ENCODE measurements at regions not wholly inside any gene's neighbourhood (a gene's known extent, or its start where the extent isn't known, plus 50 kb on each side); places are given as distances from the start of the nearest gene placed in this dataset.
"Not testable (repeated sequence)": the region's sequence is repeated elsewhere in the genome, so short reads cannot be mapped to it uniquely, and the experiment has no call there.

DNA sequence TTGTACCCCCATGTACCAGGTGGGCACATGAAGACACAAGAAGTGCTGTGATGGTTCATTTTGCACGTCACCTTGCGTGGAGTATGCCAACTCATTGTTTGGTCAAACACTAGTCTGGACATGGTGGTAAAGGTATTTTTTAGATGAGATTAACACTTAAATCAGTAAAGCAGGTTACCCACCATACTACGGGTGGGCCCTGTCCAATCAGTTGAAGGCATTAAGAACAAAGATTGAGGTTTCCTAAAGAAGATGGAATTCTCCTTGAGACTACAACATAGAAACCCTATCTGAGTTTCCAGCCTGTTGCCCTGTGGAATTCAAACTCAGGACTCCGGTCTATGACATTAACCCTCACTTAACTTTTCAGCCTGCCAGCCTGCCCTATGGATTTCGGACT lies 118.4 kb downstream of the RPLP1 start:
- CTCF ChIA-PET = no interaction called here
- DNase-seq (ENCODE audit: low spot score) = no peak
- POLR2A ChIA-PET = no interaction called here
- H3K27ac Mint-ChIP-seq = no peak overlapping the region
- no peaks in the 10 kb centered on the region for H3K36me3 Mint-ChIP-seq
- no peak for ATAC-seq
- H3K4me3 Mint-ChIP-seq = no peak overlapping the region
- no peaks in the 10 kb centered on the region for H3K9me3 Mint-ChIP-seq
- H3K4me1 Mint-ChIP-seq = peaks cover 14% of the 10 kb centered on the region
- TF ChIP-seq, protein P1, sequence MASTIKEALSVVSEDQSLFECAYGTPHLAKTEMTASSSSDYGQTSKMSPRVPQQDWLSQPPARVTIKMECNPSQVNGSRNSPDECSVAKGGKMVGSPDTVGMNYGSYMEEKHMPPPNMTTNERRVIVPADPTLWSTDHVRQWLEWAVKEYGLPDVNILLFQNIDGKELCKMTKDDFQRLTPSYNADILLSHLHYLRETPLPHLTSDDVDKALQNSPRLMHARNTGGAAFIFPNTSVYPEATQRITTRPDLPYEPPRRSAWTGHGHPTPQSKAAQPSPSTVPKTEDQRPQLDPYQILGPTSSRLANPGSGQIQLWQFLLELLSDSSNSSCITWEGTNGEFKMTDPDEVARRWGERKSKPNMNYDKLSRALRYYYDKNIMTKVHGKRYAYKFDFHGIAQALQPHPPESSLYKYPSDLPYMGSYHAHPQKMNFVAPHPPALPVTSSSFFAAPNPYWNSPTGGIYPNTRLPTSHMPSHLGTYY (CRISPR knock-in tag; IDR thresholded peaks at IDR 0.05) = no peak
- H3K27me3 Mint-ChIP-seq (ENCODE audit: low read depth) = no peaks in the 10 kb centered on the region

- H3K36me3 Mint-ChIP-seq; H3K9me3 Mint-ChIP-seq; H3K27ac Mint-ChIP-seq; ATAC-seq; H3K4me3 Mint-ChIP-seq; H3K27me3 Mint-ChIP-seq (ENCODE audit: low read depth); DNase-seq (ENCODE audit: low spot score); POLR2A ChIA-PET: not testable (repeated sequence)
- CTCF ChIA-PET = interaction anchor here (0.7 to 1.5 kb wide), 3 partner anchors 15 to 813 kb away, joined by 3 to 4 read pairs (median 4); no protein-coding TSS in a partner anchor
- H3K4me1 Mint-ChIP-seq = peaks cover 14% of the 10 kb centered on the region
These were observed 120.7 kb downstream of the RPLP1 start for GRCh38 chr15:69573278-69573677.

- Mint-ChIP-seq H3K27me3 (ENCODE audit: low read depth) (no peaks in the 10 kb centered on the region), H3K9me3 (no peaks in the 10 kb centered on the region), H3K27ac (peak overlapping the region; percentile 28; the same call in 1 of the 2 replicates), H3K4me1 (peaks cover 14% of the 10 kb centered on the region), H3K36me3 (no peaks in the 10 kb centered on the region), H3K4me3 (no peak overlapping the region)
- TF ChIP-seq SMAD3 (CRISPR knock-in tag; IDR thresholded peaks at IDR 0.05; ENCODE audit: borderline replicate concordance) = no peak
- no peak for TF ChIP-seq ETV6 (CRISPR knock-in tag; IDR thresholded peaks at IDR 0.05)
- TF ChIP-seq TEAD1 (CRISPR knock-in tag; IDR thresholded peaks at IDR 0.05) = no peak
- no peak for TF ChIP-seq NFYB (CRISPR knock-in tag; conservative IDR thresholded peaks at IDR 0.05; ENCODE audit: low read depth)
- no peak for TF ChIP-seq ESRRA (CRISPR knock-in tag; IDR thresholded peaks at IDR 0.05; ENCODE audit: borderline replicate concordance)
- TF ChIP-seq ATF6 (CRISPR knock-in tag; IDR thresholded peaks at IDR 0.05) = no peak
- TF ChIP-seq, protein P2, sequence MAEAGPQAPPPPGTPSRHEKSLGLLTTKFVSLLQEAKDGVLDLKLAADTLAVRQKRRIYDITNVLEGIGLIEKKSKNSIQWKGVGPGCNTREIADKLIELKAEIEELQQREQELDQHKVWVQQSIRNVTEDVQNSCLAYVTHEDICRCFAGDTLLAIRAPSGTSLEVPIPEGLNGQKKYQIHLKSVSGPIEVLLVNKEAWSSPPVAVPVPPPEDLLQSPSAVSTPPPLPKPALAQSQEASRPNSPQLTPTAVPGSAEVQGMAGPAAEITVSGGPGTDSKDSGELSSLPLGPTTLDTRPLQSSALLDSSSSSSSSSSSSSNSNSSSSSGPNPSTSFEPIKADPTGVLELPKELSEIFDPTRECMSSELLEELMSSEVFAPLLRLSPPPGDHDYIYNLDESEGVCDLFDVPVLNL (CRISPR knock-in tag; IDR thresholded peaks at IDR 0.05; ENCODE audit: borderline replicate concordance, low read depth) = no peak
- TF ChIP-seq FOXK1 (CRISPR knock-in tag; IDR thresholded peaks at IDR 0.05) = no peak
- TF ChIP-seq, protein P3, sequence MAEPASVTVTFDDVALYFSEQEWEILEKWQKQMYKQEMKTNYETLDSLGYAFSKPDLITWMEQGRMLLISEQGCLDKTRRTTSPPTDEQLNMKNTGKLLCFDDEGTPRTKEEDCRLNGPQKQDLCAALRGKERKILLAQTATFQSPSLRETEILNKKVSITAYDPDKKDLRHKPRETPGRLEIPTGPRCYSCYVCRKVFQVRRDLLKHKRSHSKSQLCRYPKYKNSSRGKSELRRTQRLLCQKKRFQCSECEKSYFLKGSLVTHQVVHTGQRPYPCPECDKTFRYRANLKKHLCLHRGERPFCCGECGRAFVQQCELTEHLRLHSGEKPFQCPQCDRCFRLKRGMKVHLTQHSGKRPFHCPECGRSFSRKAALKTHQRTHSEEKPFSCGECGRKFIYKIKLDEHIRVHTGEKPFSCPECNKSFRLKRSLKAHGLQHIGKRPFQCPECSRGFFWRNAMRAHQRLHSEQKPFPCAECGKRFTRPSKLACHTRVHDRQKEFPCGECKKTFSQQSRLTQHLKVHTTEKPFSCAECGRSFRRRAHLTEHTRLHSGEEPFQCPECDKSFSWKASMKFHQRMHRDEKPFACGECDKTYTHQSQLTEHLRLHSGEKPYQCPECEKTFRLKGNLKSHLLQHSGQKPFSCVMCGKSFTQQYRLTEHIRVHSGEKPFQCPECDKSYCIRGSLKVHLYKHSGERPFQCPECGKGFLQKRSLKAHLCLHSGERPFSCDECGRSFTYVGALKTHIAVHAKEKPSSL (CRISPR knock-in tag; conservative IDR thresholded peaks at IDR 0.05) = no peak
- no peak for TF ChIP-seq JAZF1 (CRISPR knock-in tag; IDR thresholded peaks at IDR 0.05)
- no peak for TF ChIP-seq TEAD4 (CRISPR knock-in tag; IDR thresholded peaks at IDR 0.05)
- DNase-seq (ENCODE audit: low spot score) (no peak), ATAC-seq (0 out of 2 replicates have a peak, but pooled peaks have one; percentile 12)
- ChIA-PET POLR2A (no interaction called here), CTCF (interaction anchor here (1.0 to 1.5 kb wide), 2 partner anchors 16 to 149 kb away, joined by 3 to 4 read pairs; no protein-coding TSS in a partner anchor)
These were observed 121.3 kb downstream of the RPLP1 start for GRCh38 chr15:69573815-69574475.

GRCh38 chr15:69574506-69574905 lies 121.9 kb downstream of the RPLP1 start:
- ChIA-PET CTCF (no interaction called here), POLR2A (no interaction called here)
- H3K27ac Mint-ChIP-seq = no peak overlapping the region
- H3K4me3 Mint-ChIP-seq = no peak overlapping the region
- peak; percentile 38 for ATAC-seq
- peaks cover 14% of the 10 kb centered on the region for H3K4me1 Mint-ChIP-seq
- H3K9me3 Mint-ChIP-seq = no peaks in the 10 kb centered on the region
- DNase-seq (ENCODE audit: low spot score) = no peak
- H3K36me3 Mint-ChIP-seq = no peaks in the 10 kb centered on the region
- no peaks in the 10 kb centered on the region for H3K27me3 Mint-ChIP-seq (ENCODE audit: low read depth)
- TF ChIP-seq ZNF138 (CRISPR knock-in tag; conservative IDR thresholded peaks at IDR 0.05) (no peak), JAZF1 (CRISPR knock-in tag; IDR thresholded peaks at IDR 0.05) (no peak), SMAD4 (CRISPR knock-in tag; IDR thresholded peaks at IDR 0.05) (no peak), KAT7 (CRISPR knock-in tag; IDR thresholded peaks at IDR 0.05; ENCODE audit: borderline replicate concordance) (no peak), GABPB1 (CRISPR knock-in tag; IDR thresholded peaks at IDR 0.05) (no peak), FOXK1 (CRISPR knock-in tag; IDR thresholded peaks at IDR 0.05) (no peak), ZNF121 (CRISPR knock-in tag; IDR thresholded peaks at IDR 0.05) (no peak), ZNF671 (CRISPR knock-in tag; IDR thresholded peaks at IDR 0.05) (no peak)
- TF ChIP-seq, protein P4, sequence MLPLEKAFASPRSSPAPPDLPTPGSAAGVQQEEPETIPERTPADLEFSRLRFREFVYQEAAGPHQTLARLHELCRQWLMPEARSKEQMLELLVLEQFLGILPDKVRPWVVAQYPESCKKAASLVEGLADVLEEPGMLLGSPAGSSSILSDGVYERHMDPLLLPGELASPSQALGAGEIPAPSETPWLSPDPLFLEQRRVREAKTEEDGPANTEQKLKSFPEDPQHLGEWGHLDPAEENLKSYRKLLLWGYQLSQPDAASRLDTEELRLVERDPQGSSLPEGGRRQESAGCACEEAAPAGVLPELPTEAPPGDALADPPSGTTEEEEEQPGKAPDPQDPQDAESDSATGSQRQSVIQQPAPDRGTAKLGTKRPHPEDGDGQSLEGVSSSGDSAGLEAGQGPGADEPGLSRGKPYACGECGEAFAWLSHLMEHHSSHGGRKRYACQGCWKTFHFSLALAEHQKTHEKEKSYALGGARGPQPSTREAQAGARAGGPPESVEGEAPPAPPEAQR (CRISPR knock-in tag; IDR thresholded peaks at IDR 0.05) = no peak

Data from WTC11 (cell line).